ENCODE measurements at regions not wholly inside any gene's neighbourhood (a gene's known extent, or its start where the extent isn't known, plus 50 kb on each side); places are given as distances from the start of the nearest gene placed in this dataset.

GRCh38 chr22:49329636-49330035 is 498.0 kb downstream of the BRD1 start:
- no peak overlapping the region for H3K4me3 ChIP-seq (ENCODE audit: low read length)
- DNase-seq (ENCODE audit: low read depth, low spot score) = no peak

- no peak for DNase-seq (ENCODE audit: low read depth, low spot score)
- no peak overlapping the region for H3K4me3 ChIP-seq (ENCODE audit: low read length)
These were observed 498.9 kb downstream of the BRD1 start for GRCh38 chr22:49328630-49329405.

- no peak for DNase-seq (ENCODE audit: low read depth, low spot score)
- no peak overlapping the region for H3K4me3 ChIP-seq (ENCODE audit: low read length)
These were observed 499.6 kb downstream of the BRD1 start for GRCh38 chr22:49328118-49328475.

GRCh38 chr22:49327411-49328117 is 500.1 kb downstream of the BRD1 start:
- no peak overlapping the region for H3K4me3 ChIP-seq (ENCODE audit: low read length)
- DNase-seq (ENCODE audit: low read depth, low spot score) = no peak

GRCh38 chr22:49326558-49326957 is 501.1 kb downstream of the BRD1 start:
- H3K4me3 ChIP-seq (ENCODE audit: low read length) = no peak overlapping the region
- DNase-seq (ENCODE audit: low read depth, low spot score) = no peak

GRCh38 chr22:49325531-49326395 is 501.9 kb downstream of the BRD1 start:
- no peak for DNase-seq (ENCODE audit: low read depth, low spot score)
- no peak overlapping the region for H3K4me3 ChIP-seq (ENCODE audit: low read length)

- DNase-seq (ENCODE audit: low read depth, low spot score) = peak; percentile 71
- peak overlapping the region; percentile 30 for H3K4me3 ChIP-seq (ENCODE audit: low read length)
These were observed 502.9 kb downstream of the BRD1 start for GRCh38 chr22:49324527-49325491.

- DNase-seq (ENCODE audit: low read depth, low spot score) = no peak
- H3K4me3 ChIP-seq (ENCODE audit: low read length) = no peak overlapping the region
These were observed 503.8 kb downstream of the BRD1 start for GRCh38 chr22:49323751-49324415.

GRCh38 chr22:49322861-49323622 is 504.6 kb downstream of the BRD1 start:
- H3K4me3 ChIP-seq (ENCODE audit: low read length) = no peak overlapping the region
- no peak for DNase-seq (ENCODE audit: low read depth, low spot score)

- no peak overlapping the region for H3K4me3 ChIP-seq (ENCODE audit: low read length)
- no peak for DNase-seq (ENCODE audit: low read depth, low spot score)
These were observed 505.4 kb downstream of the BRD1 start for GRCh38 chr22:49322231-49322630.

- no peak for DNase-seq (ENCODE audit: low read depth, low spot score)
- no peak overlapping the region for H3K4me3 ChIP-seq (ENCODE audit: low read length)
These were observed 506.1 kb downstream of the BRD1 start for GRCh38 chr22:49321477-49322055.

GRCh38 chr22:49320714-49321476 is 506.8 kb downstream of the BRD1 start:
- H3K4me3 ChIP-seq (ENCODE audit: low read length) = no peak overlapping the region
- no peak for DNase-seq (ENCODE audit: low read depth, low spot score)

- DNase-seq (ENCODE audit: low read depth, low spot score) = no peak
- no peak overlapping the region for H3K4me3 ChIP-seq (ENCODE audit: low read length)
These were observed 510.3 kb downstream of the BRD1 start for GRCh38 chr22:49317369-49317768.

GRCh38 chr22:49312601-49313000 is 515.1 kb downstream of the BRD1 start:
- no peak for DNase-seq (ENCODE audit: low read depth, low spot score)

GRCh38 chr22:49310354-49310753 is 517.3 kb downstream of the BRD1 start:
- no peak overlapping the region for H3K4me3 ChIP-seq (ENCODE audit: low read length)
- DNase-seq (ENCODE audit: low read depth, low spot score) = no peak

More at GRCh38 chr22:49312601-49313000, 515.1 kb downstream of the BRD1 start:
- no peak overlapping the region for H3K4me3 ChIP-seq (ENCODE audit: low read length)

- no peak for DNase-seq (ENCODE audit: low read depth, low spot score)
- no peak overlapping the region for H3K4me3 ChIP-seq (ENCODE audit: low read length)
These were observed 519.4 kb downstream of the BRD1 start for GRCh38 chr22:49308300-49308699.

Data from Jurkat, Clone E6-1 (cell line).